ENCODE measurements at regions not wholly inside any gene's neighbourhood (a gene's known extent, or its start where the extent isn't known, plus 50 kb on each side); places are given as distances from the start of the nearest gene placed in this dataset.

- TF ChIP-seq NFYA (IDR thresholded peaks at IDR 0.05; ENCODE audit: borderline replicate concordance, low read depth, low read length) (no peak), HCFC1 (IDR thresholded peaks at IDR 0.05; ENCODE audit: low read length) (no peak), ELK1 (IDR thresholded peaks at IDR 0.05; ENCODE audit: low read depth, low read length) (no peak), BHLHE40 (IDR thresholded peaks at IDR 0.05; ENCODE audit: borderline replicate concordance in 1 of 2, low read depth in 2 of 2, low read length in 1 of 2) (no peak)
Observed at GRCh38 chr9:27653957-27654356, 80.7 kb upstream of the C9orf72 start (continued).

GRCh38 chr9:27654629-27655285 lies 81.5 kb upstream of the C9orf72 start:
- H3K4me2 ChIP-seq (ENCODE audit: control insufficient read depth, insufficient read depth) = no peak overlapping the region
- H4K20me1 ChIP-seq (ENCODE audit: control insufficient read depth, insufficient read depth) = no peaks in the 10 kb centered on the region
- H3K79me2 ChIP-seq (ENCODE audit: control insufficient read depth, insufficient read depth, low read length) = no peaks in the 10 kb centered on the region
- in situ Hi-C loops (cut with MboI) = no loop called here
- FAIRE-seq (no peak), ATAC-seq (no peak), DNase-seq (ENCODE audit: low read depth, low spot score) (no peak)
- ChIA-PET POLR2A (no interaction called here), CTCF (no interaction called here), RAD21 (ENCODE audit: unreplicated experiment) (no interaction called here), SMC1A (ENCODE audit: uncharacterized antibody, unreplicated experiment) (no interaction called here)
- H2AFZ ChIP-seq (ENCODE audit: control insufficient read depth, low read depth, low read length) = no peak overlapping the region
- H3K9ac ChIP-seq (ENCODE audit: control insufficient read depth, insufficient read depth, low read length) = no peak overlapping the region
- H3K9me3 ChIP-seq (replicated peaks; ENCODE audit: control insufficient read depth, insufficient read depth, low read length) = no peaks in the 10 kb centered on the region
- H3K27me3 ChIP-seq (replicated peaks in 1 of 2; ENCODE audit: control insufficient read depth in 2 of 2, insufficient read depth in 2 of 2, low read length in 1 of 2) = no peaks in the 10 kb centered on the region; a peak in 1 of 4 replicates
- H3K36me3 ChIP-seq (ENCODE audit: control insufficient read depth in 2 of 2, insufficient read depth in 2 of 2, low read length in 1 of 2) = no peaks in the 10 kb centered on the region
- no peaks in the 10 kb centered on the region for H3K4me1 ChIP-seq (ENCODE audit: control insufficient read depth, insufficient read depth, low read length)
- intact Hi-C loops (cut with micrococcal nuclease; ENCODE audit: unreplicated experiment) = no loop called here
- WGBS (ENCODE audit: insufficient coverage, insufficient replicate concordance, low lambda C conversion rate, missing lambda C conversion rate) = 54% methylated on average over 17 of the region's 17 CpGs
- BruUV-seq (replicated peaks) = no TSS peak
- H3K4me3 ChIP-seq = no peak overlapping the region
- H3K27ac ChIP-seq (ENCODE audit: control insufficient read depth, insufficient read depth) = no peak overlapping the region
- TF ChIP-seq JUNB (IDR thresholded peaks at IDR 0.05) = no peak
- TF ChIP-seq LARP7 (IDR thresholded peaks at IDR 0.05) = no peak
- no peak for TF ChIP-seq MEF2B (IDR thresholded peaks at IDR 0.05; ENCODE audit: partially characterized antibody, poor library complexity, severe bottlenecking)
- TF ChIP-seq RAD51 (IDR thresholded peaks at IDR 0.05) = no peak
- no peak for TF ChIP-seq ZBTB40 (IDR thresholded peaks at IDR 0.05; ENCODE audit: borderline replicate concordance)
- TF ChIP-seq POLR2A (IDR thresholded peaks at IDR 0.05; ENCODE audit: low read depth, low read length) = no peak
- TF ChIP-seq MAX (IDR thresholded peaks at IDR 0.05; ENCODE audit: low read depth, low read length) = no peak
- TF ChIP-seq REST (IDR thresholded peaks at IDR 0.05; ENCODE audit: low read depth, low read length) = no peak
- no peak for TF ChIP-seq MTA3 (IDR thresholded peaks at IDR 0.05; ENCODE audit: borderline replicate concordance, low read length)
- TF ChIP-seq HDAC6 (IDR thresholded peaks at IDR 0.05; ENCODE audit: unreplicated experiment) = no peak
- no peak for TF ChIP-seq PAX8 (IDR thresholded peaks at IDR 0.05)
